ENCODE measurements at regions not wholly inside any gene's neighbourhood (a gene's known extent, or its start where the extent isn't known, plus 50 kb on each side); places are given as distances from the start of the nearest gene placed in this dataset.

GRCh38 chr2:13195270-13195669 lies 478.5 kb downstream of the TRIB2 start:
- TF ChIP-seq CTCF (tag by site-specific recombination; IDR thresholded peaks at IDR 0.05) (no peak), PATZ1 (tag by site-specific recombination; IDR thresholded peaks at IDR 0.05) (no peak)
